Erythroblast (primary cell): ENCODE measurements at regions not wholly inside any gene's neighbourhood (a gene's known extent, or its start where the extent isn't known, plus 50 kb on each side); places are given as distances from the start of the nearest gene placed in this dataset.
"Not testable (repeated sequence)": the region's sequence is repeated elsewhere in the genome, so short reads cannot be mapped to it uniquely, and the experiment has no call there.

Source experiments
- DNase-seq, 2 experiments: peaks; one replicate each; lab custom pipeline; 2025; lab: John Stamatoyannopoulos, UW
- GATA1 ChIP-seq: IDR thresholded peaks from 2 replicates; pipeline ENCODE4 v1.6.1; 2011; ENCODE audit warnings: low read depth, mild to moderate bottlenecking, control low read depth, low read length, moderate library complexity
- POLR2A ChIP-seq: IDR thresholded peaks from 2 replicates; pipeline ENCODE4 v1.6.1; 2011; ENCODE audit warnings: mild to moderate bottlenecking, low read length

GRCh38 chr1:14372526-14372925, 226.0 kb upstream of the KAZN start:
- DNase-seq: no peak
- TF ChIP-seq POLR2A (no peak), GATA1 (no peak)

GRCh38 chr1:14373081-14373758, 225.3 kb upstream of the KAZN start:
- TF ChIP-seq POLR2A (no peak), GATA1 (no peak)
- no peak for DNase-seq

- no peak for TF ChIP-seq GATA1
- TF ChIP-seq POLR2A: no peak
- DNase-seq: no peak
Measured at GRCh38 chr1:14375226-14375625, 223.3 kb upstream of the KAZN start.

- DNase-seq: no peak
Measured at GRCh38 chr1:14377386-14377785, 221.1 kb upstream of the KAZN start.

GRCh38 chr1:14380408-14380807, 218.1 kb upstream of the KAZN start:
- DNase-seq: no peak
- TF ChIP-seq POLR2A (no peak), GATA1 (no peak)

More at GRCh38 chr1:14377386-14377785, 221.1 kb upstream of the KAZN start:
- TF ChIP-seq POLR2A (no peak), GATA1 (no peak)

GRCh38 chr1:14390816-14391215, 207.7 kb upstream of the KAZN start:
- no peak for TF ChIP-seq GATA1
- TF ChIP-seq POLR2A: no peak
- no peak for DNase-seq

- DNase-seq: no peak
- no peak for TF ChIP-seq GATA1
- no peak for TF ChIP-seq POLR2A
Measured at GRCh38 chr1:14392161-14392858, 206.2 kb upstream of the KAZN start.

- TF ChIP-seq GATA1 (no peak), POLR2A (no peak)
- DNase-seq: no peak
Measured at GRCh38 chr1:14392859-14393365, 205.6 kb upstream of the KAZN start.

GRCh38 chr1:14396100-14396499, 202.4 kb upstream of the KAZN start:
- no peak for DNase-seq
- no peak for TF ChIP-seq POLR2A
- TF ChIP-seq GATA1: no peak

GRCh38 chr1:14403961-14404645, 194.4 kb upstream of the KAZN start:
- DNase-seq: no peak
- no peak for TF ChIP-seq POLR2A

GRCh38 chr1:14404862-14405301, 193.6 kb upstream of the KAZN start:
- TF ChIP-seq GATA1 (no peak), POLR2A (no peak)
- DNase-seq: no peak

GRCh38 chr1:14412235-14412634, 186.2 kb upstream of the KAZN start:
- DNase-seq: no peak
- TF ChIP-seq GATA1 (no peak), POLR2A (no peak)

GRCh38 chr1:14413819-14414490, 184.5 kb upstream of the KAZN start:
- TF ChIP-seq GATA1 (no peak), POLR2A (no peak)
- no peak for DNase-seq

GRCh38 chr1:14415396-14415795, 183.1 kb upstream of the KAZN start:
- TF ChIP-seq POLR2A (no peak), GATA1 (no peak)
- peak in 1 of 2 experiments; percentile 2 for DNase-seq

- not testable (repeated sequence) for DNase-seq
Measured at GRCh38 chr1:14419778-14420218, 178.7 kb upstream of the KAZN start.
